ENCODE measurements at regions not wholly inside any gene's neighbourhood (a gene's known extent, or its start where the extent isn't known, plus 50 kb on each side); places are given as distances from the start of the nearest gene placed in this dataset.
A peak's percentile ranks its signal among the peaks of the same experiment; 100 is the strongest.

DNA sequence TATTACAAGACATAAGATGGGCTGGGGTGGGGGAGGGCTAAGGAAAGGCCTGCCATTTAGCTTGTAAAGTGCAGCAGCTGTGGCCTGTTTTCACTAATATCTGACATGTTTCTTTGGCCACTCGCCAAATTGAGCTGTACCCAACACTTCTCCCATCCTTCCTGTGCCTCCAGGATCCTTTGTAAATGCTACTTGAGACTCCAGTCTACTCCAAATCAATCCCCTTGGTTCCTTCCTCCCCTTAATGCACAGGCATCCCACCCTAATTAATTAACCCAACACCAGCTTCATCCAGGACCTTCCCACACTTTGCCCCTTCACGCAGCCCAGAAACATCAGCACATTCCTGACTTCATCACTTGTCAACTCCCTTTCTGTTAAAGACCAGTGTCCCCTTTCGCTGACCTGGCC lies 55.0 kb upstream of the TCF21 start:
- peak; percentile 82 for DNase-seq (ENCODE audit: low read depth)

DNA sequence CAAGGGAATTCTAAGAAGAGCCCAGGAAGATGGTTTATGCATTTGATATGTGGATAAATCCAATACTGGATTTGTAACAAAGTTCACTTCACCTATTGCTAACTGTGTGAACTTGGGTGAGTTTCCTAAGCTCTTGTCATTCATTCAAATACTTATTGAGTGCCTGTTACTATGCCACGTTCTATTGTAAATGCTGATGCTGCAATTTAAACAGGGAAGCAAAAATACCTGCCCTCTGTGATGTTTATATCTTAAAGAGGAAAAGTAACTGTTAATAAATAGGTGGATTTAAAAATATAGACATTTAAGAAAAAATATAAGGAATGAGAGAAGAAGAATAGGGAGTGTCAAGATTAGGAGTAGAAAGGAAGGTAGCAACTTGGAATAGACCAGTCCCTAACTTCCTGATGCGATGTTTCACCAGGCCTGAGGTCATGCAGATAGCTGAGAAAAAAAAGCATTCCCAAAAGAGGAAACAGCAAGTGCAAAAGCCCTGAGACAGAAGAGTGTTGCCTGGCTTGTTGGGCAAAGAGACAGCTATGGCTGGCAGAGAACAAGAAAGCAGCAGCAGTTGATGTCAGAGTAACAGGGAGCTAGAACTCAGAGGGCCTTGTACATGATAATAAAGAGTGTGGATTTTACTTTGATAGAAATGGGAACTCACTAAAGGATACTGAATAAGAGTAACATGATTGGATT lies 54.3 kb upstream of the TCF21 start:
- DNase-seq (ENCODE audit: low read depth): no peak

DNA sequence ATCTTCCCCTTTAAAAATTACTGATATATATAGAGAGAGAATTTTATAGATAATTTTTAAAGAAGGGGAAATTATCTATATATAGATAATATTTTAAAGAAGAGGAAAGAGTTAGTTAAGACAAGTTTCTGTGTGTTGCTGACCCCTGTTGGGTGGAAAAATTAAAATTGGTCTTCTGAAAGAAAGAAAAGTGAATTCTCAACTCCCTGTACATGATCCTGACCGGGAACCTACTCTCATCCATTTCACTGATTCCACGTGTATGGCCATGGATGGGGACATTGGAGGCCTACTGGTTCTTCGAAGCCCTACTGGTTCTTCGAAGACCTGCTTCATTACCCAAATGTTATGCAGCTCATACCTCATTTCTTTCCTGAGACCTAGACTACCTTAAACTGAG lies 53.0 kb upstream of the TCF21 start:
- DNase-seq (ENCODE audit: low read depth): peak; percentile 42

DNA sequence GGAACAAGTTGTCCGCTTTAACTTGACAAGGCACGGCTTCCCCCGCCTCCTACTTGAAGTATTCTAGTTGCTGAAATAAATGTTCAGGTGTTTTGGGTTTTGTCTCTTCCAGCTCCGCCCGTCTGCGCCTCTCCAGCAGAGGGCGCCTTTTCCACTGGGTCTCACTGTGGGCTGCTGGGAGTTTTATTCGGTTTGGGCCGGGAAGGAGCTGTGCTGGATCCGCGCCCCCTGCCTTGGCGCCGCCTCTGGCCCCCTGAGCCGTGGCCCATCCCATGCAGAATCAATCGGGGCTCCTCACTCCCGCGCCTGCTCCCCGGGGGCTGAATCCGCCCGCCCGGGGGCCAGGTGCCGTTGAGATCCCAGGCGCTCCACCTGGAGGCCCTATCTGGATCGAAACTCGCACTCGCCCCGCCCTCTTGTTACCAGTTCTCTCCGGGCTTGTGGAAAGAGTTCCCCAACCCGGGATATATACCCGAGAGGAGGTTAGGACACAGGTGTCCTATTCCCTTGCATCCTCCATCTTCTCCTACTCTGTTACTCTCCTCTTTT lies 51.0 kb upstream of the TCF21 start:
- peak; percentile 70 for DNase-seq (ENCODE audit: low read depth)

Measured in myocyte (in vitro differentiated cells).